SK-N-SH (cell line): ENCODE measurements at regions not wholly inside any gene's neighbourhood (a gene's known extent, or its start where the extent isn't known, plus 50 kb on each side); places are given as distances from the start of the nearest gene placed in this dataset.
A peak's percentile ranks its signal among the peaks of the same experiment; 100 is the strongest.

Source experiments
- CTCF ChIA-PET: fragments of 300-600, 350-600 bp; formaldehyde crosslinking; extraction: SDS; loops from one replicate; lab custom pipeline; 2021; lab: Yijun Ruan, JAX
- POLR2A ChIA-PET: fragments of 350-600 bp; sonication (Branson Sonifier 250); formaldehyde crosslinking; extraction: SDS; loops from one replicate; lab custom pipeline; 2020; ENCODE audit warnings: antibody characterized with exemption, inconsistent platforms; lab: Yijun Ruan, JAX
- DNase-seq: peaks from one replicate; pipeline ENCODE4 v3.0.0; 2012
- H2AFZ ChIP-seq: fragments of 200-600 bp; sonication (generic); 2 replicates; pipeline ENCODE4 v1.8.1; 2016; ENCODE audit warnings: antibody characterized with exemption, mild to moderate bottlenecking, low read depth
- H3F3A ChIP-seq: fragments of 200-600 bp; sonication (generic); replicated peaks from 2 replicates; pipeline ENCODE3; 2016; ENCODE audit warnings: antibody characterized with exemption, mild to moderate bottlenecking; ENCODE audit not compliant: insufficient read depth
- H3K27ac ChIP-seq, 2 experiments: fragments of 200-500 bp in 1 of 2; fragments of 200-600 bp in 1 of 2; sonication (Bioruptor generic) in 1 of 2; sonication (generic), shearing (Covaris generic) in 1 of 2; 2 replicates each; pipeline versions ENCODE4 v1.5.1 to v1.6.1; 2014 to 2016; ENCODE audit warnings: low read depth in 2 of 2, inconsistent platforms in 1 of 2, low read length in 1 of 2, mild to moderate bottlenecking in 1 of 2, mixed read lengths in 1 of 2
- H3K27me3 ChIP-seq: fragments of 200-600 bp; sonication (generic), shearing (Covaris generic); 2 replicates; pipeline ENCODE4 v1.6.1; 2016; ENCODE audit warnings: mixed run types; ENCODE audit not compliant: insufficient read depth
- H3K36me3 ChIP-seq, 2 experiments: fragments of 200-500 bp in 1 of 2; fragments of 200-600 bp in 1 of 2; sonication (Bioruptor generic) in 1 of 2; sonication (generic) in 1 of 2; replicated peaks in 1 of 2; 2 replicates each; pipeline versions ENCODE3 to v1.5.1; 2014 to 2016; ENCODE audit warnings: low read length in 1 of 2, mild to moderate bottlenecking in 1 of 2; ENCODE audit not compliant: insufficient read depth in 2 of 2, control insufficient read depth in 1 of 2
- H3K4me1 ChIP-seq, 2 experiments: fragments of 200-500 bp in 1 of 2; fragments of 200-600 bp in 1 of 2; sonication (Bioruptor generic) in 1 of 2; sonication (generic), shearing (Covaris generic) in 1 of 2; 2 replicates each; pipeline versions ENCODE4 v1.5.1 to v1.6.1; 2014 to 2016; ENCODE audit warnings: low read depth in 1 of 2, low read length in 1 of 2, mixed run types in 1 of 2; ENCODE audit not compliant: insufficient read depth in 2 of 2, control insufficient read depth in 1 of 2
- H3K4me2 ChIP-seq: fragments of 200-600 bp; sonication (generic), shearing (Covaris generic); 2 replicates; pipeline ENCODE4 v1.6.1; 2017; ENCODE audit warnings: mixed run types
- H3K4me3 ChIP-seq, 2 experiments: fragments of 200-500 bp in 1 of 2; fragments of 200-600 bp in 1 of 2; sonication (Bioruptor generic) in 1 of 2; sonication (generic), shearing (Covaris generic) in 1 of 2; 2 replicates each; pipeline versions ENCODE4 v1.5.1 to v1.8.1; 2014 to 2016; ENCODE audit warnings: low read depth in 2 of 2, inconsistent platforms in 1 of 2, low read length in 1 of 2, mild to moderate bottlenecking in 1 of 2, mixed read lengths in 1 of 2, moderate library complexity in 1 of 2
- H3K79me2 ChIP-seq: fragments of 200-600 bp; sonication (generic); 2 replicates; pipeline ENCODE4 v1.8.1; 2017; ENCODE audit warnings: mild to moderate bottlenecking; ENCODE audit not compliant: insufficient read depth
- H3K9ac ChIP-seq: fragments of 200-600 bp; sonication (generic); 2 replicates; pipeline ENCODE4 v1.6.1; 2017; ENCODE audit warnings: mixed run types
- H3K9me2 ChIP-seq: fragments of 200-600 bp; sonication (generic); 2 replicates; pipeline ENCODE4 v1.6.1; 2017; ENCODE audit warnings: mixed run types
- H3K9me3 ChIP-seq: fragments of 200-600 bp; sonication (generic); 2 replicates; pipeline ENCODE4 v1.6.1; 2017; ENCODE audit warnings: mixed run types, mild to moderate bottlenecking, moderate library complexity
- H4K20me1 ChIP-seq: fragments of 200-600 bp; sonication (generic); 2 replicates; pipeline ENCODE4 v1.6.1; 2017; ENCODE audit warnings: mild to moderate bottlenecking, mixed run types; ENCODE audit not compliant: insufficient read depth
- EZH2phosphoT487 ChIP-seq: fragments of 200-600 bp; sonication (generic); IDR thresholded peaks from 2 replicates; pipeline ENCODE4 v1.6.1; 2017; ENCODE audit warnings: low read depth, mixed run types, mild to moderate bottlenecking, antibody characterized with exemption, moderate library complexity, borderline replicate concordance
- MXI1 ChIP-seq: IDR thresholded peaks from 2 replicates; pipeline ENCODE4 v1.6.1; 2012; ENCODE audit warnings: mild to moderate bottlenecking, low read depth, low read length, improper control_type of control experiment
- RAD21 ChIP-seq: IDR thresholded peaks from 2 replicates; pipeline ENCODE4 v1.6.1; 2012; ENCODE audit warnings: mild to moderate bottlenecking, low read length
- RFX5 ChIP-seq: IDR thresholded peaks from 2 replicates; pipeline ENCODE4 v1.6.1; 2012; ENCODE audit warnings: mild to moderate bottlenecking, improper control_type of control experiment, low read length
- WGBS: methylation state at CpG from one replicate; pipeline ENCODE4 v1.1.6; 2017; ENCODE audit warnings: low lambda C conversion rate; 5-methylcytosine and 5-hydroxymethylcytosine counted together
- TF ChIP-seq, protein P1 (sequence below): fragments of 150-350 bp; IDR thresholded peaks from 2 replicates; pipeline ENCODE4 v1.6.1; 2016; ENCODE audit warnings: mild to moderate bottlenecking, low read depth, low read length
- TF ChIP-seq, protein P2 (sequence below): IDR thresholded peaks from 2 replicates; pipeline ENCODE4; 2012
- TF ChIP-seq, protein P3 (sequence below): fragments of 200-600 bp; sonication (generic); IDR thresholded peaks from 2 replicates; pipeline ENCODE4 v1.6.1; 2017; ENCODE audit warnings: antibody characterized with exemption, mild to moderate bottlenecking, moderate library complexity

DNA sequence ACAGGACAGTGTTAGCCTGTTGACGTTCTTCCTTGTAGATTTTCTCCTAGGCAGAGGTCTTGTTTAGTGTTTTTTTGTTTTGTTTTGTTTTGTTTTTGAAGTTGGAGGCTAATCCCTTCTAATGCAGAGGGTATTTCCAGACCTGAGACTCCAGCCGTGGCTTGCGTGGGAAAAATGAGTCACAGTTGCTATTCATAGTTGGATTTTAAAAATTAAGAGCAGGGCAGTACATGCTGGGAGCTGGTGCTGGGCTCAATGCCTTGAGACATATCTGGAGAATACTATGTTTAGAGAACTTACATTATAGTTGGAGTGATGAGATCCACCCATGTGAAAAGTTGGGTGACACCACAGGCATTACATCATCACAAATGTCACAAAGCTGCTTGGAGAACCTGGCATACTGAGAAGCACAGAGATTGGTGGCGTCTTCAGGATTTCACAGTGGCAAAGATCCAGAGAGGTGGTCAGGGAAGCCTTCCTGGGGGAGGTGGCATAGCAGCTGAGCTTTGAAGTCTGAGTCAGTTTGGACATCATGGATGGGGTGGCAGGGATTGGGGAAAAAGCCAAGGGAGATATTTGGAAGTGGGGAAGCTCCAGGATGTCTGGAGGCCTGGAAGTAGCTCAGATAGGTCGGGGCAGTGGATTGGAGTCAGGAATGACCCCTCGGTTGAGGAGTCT, 249.4 kb downstream of the LOXHD1 start:
- Histone ChIP-seq H3K9me2 (no peaks in the 10 kb centered on the region), H3K4me2 (no peak overlapping the region), H3K27ac (peak overlapping the region in 1 of 2 experiments; percentile 18; a peak in 2 of 4 replicates), H3F3A (no peaks in the 10 kb centered on the region), H3K9me3 (no peaks in the 10 kb centered on the region), H3K79me2 (no peaks in the 10 kb centered on the region), H4K20me1 (no peaks in the 10 kb centered on the region), H3K27me3 (no peaks in the 10 kb centered on the region), H3K4me1 (peaks cover 7 to 63% of the 10 kb centered on the region in 2 experiments; a peak in 3 of 4 replicates)
- no peak for DNase-seq
- ChIA-PET CTCF (interaction anchor here (0.6 to 1.1 kb wide), 4 partner anchors 20 to 124 kb away, joined by 3 to 5 read pairs (median 4); no protein-coding TSS in a partner anchor), POLR2A (no interaction called here)
- 48% methylated on average over 6 of the region's 6 CpGs for WGBS
- TF ChIP-seq MXI1 (no peak), RFX5 (no peak), EZH2phosphoT487 (no peak)
- TF ChIP-seq, protein P1, sequence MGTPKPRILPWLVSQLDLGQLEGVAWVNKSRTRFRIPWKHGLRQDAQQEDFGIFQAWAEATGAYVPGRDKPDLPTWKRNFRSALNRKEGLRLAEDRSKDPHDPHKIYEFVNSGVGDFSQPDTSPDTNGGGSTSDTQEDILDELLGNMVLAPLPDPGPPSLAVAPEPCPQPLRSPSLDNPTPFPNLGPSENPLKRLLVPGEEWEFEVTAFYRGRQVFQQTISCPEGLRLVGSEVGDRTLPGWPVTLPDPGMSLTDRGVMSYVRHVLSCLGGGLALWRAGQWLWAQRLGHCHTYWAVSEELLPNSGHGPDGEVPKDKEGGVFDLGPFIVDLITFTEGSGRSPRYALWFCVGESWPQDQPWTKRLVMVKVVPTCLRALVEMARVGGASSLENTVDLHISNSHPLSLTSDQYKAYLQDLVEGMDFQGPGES: no peak
- TF ChIP-seq, protein P2, sequence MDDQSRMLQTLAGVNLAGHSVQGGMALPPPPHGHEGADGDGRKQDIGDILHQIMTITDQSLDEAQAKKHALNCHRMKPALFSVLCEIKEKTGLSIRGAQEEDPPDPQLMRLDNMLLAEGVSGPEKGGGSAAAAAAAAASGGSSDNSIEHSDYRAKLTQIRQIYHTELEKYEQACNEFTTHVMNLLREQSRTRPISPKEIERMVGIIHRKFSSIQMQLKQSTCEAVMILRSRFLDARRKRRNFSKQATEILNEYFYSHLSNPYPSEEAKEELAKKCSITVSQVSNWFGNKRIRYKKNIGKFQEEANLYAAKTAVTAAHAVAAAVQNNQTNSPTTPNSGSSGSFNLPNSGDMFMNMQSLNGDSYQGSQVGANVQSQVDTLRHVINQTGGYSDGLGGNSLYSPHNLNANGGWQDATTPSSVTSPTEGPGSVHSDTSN: no peak
- TF ChIP-seq, protein P3, sequence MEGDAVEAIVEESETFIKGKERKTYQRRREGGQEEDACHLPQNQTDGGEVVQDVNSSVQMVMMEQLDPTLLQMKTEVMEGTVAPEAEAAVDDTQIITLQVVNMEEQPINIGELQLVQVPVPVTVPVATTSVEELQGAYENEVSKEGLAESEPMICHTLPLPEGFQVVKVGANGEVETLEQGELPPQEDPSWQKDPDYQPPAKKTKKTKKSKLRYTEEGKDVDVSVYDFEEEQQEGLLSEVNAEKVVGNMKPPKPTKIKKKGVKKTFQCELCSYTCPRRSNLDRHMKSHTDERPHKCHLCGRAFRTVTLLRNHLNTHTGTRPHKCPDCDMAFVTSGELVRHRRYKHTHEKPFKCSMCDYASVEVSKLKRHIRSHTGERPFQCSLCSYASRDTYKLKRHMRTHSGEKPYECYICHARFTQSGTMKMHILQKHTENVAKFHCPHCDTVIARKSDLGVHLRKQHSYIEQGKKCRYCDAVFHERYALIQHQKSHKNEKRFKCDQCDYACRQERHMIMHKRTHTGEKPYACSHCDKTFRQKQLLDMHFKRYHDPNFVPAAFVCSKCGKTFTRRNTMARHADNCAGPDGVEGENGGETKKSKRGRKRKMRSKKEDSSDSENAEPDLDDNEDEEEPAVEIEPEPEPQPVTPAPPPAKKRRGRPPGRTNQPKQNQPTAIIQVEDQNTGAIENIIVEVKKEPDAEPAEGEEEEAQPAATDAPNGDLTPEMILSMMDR: no peak
- TF ChIP-seq, all 33 proteins: peak for 0
- Histone ChIP-seq H3K36me3 (no peaks in the 10 kb centered on the region), H3K4me3 (no peak overlapping the region), H2AFZ (no peak overlapping the region), H3K9ac (no peak overlapping the region)

DNA sequence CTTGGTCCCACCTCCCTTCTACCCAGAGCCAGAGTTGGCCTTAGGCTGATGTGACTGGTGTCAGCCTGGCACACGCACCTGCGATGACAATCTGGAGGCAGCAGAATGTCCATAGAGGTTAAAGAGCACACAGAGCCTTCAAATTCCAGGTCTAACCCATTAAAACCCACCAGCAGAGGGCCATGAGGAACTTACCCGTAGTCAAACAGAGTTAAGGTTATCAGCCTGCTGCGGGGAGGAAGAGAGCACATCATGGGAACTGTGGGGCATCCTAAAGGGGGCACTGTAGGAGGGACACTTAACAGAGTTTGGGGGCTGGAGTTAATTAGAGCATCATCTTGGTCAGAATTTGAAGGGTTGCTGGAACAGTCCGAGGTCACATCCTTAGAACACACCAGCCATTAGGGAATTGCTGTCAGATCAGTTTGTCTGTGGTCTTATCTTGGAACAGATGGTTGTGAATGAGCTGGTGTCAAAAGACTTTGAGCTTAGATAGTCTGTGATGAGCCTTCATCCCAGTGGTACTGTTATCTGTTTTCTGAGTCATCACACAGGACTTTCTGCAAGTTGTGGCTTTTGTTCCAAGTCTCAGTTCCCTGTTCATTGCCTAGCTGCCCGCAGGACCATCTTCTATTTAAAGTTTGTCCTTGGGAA, 248.6 kb downstream of the LOXHD1 start:
- CTCF ChIA-PET: interaction anchor here (1.3 kb wide), 1 partner anchor 127 kb away, joined by 5 read pairs; no protein-coding TSS in a partner anchor
- Histone ChIP-seq H3K27me3 (no peaks in the 10 kb centered on the region), H3K4me2 (no peak overlapping the region), H3K9me2 (no peaks in the 10 kb centered on the region), H3F3A (no peaks in the 10 kb centered on the region), H4K20me1 (no peaks in the 10 kb centered on the region), H3K4me3 (no peak overlapping the region), H3K4me1 (peaks cover 7 to 67% of the 10 kb centered on the region in 2 experiments; a peak in 3 of 4 replicates), H3K9me3 (no peaks in the 10 kb centered on the region), H3K36me3 (no peaks in the 10 kb centered on the region), H2AFZ (no peak overlapping the region), H3K27ac (no peak overlapping the region), H3K79me2 (no peaks in the 10 kb centered on the region)
- DNase-seq: no peak
- POLR2A ChIA-PET: no interaction called here
- 81% methylated on average over 6 of the region's 6 CpGs for whole genome bisulfite sequencing
- TF ChIP-seq, protein P3: no peak; the same call in 1 of the 2 replicates
- TF ChIP-seq RAD21: peak; percentile 16; the same call in 1 of the 2 replicates
- TF ChIP-seq, all 33 proteins: peak for 1
- no peak overlapping the region for H3K9ac ChIP-seq
